Vagina (tissue), 2 donors: ENCODE measurements at regions not wholly inside any gene's neighbourhood (a gene's known extent, or its start where the extent isn't known, plus 50 kb on each side); places are given as distances from the start of the nearest gene placed in this dataset.

ENCODE experiments used
- POLR2A ChIP-seq, 2 donors: fragments of 450-650 bp; IDR thresholded peaks; one replicate each; pipeline ENCODE4 v1.6.1; 2017; ENCODE audit warnings: antibody characterized with exemption in 2 of 2, mild to moderate bottlenecking in 2 of 2, moderate library complexity in 2 of 2
- POLR2AphosphoS5 ChIP-seq, 2 donors: sonication (generic); formaldehyde crosslinking; IDR thresholded peaks; one replicate each; pipeline ENCODE4 v1.9.0; 2017; ENCODE audit warnings: antibody characterized with exemption in 2 of 2, mild to moderate bottlenecking in 2 of 2, low read depth in 1 of 2; ENCODE audit not compliant: insufficient read depth in 1 of 2

DNA sequence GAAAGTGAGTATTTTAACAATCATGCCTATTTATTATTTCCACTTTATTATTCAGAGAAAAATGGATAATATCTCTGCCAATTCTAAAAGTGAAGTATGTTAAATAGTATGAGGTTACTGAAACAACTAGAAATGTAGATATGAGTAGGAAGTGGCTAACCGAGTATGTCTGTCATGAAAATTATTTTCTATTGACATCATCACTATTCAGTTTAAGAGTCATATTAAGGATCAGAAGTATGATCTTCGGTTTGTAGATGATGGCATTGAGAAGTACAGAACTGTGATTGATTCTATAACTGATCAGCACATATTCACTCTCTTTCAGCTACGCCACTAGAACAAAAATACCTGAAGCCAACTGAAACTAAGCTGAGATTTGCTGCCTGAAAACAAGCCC is 146.4 kb upstream of the SLITRK5 start:
- TF ChIP-seq POLR2AphosphoS5 (IDR thresholded peaks at IDR 0.05; ENCODE audit: insufficient read depth in 1 of 2, low read depth in 1 of 2) = no peak
- no peak for TF ChIP-seq POLR2A (IDR thresholded peaks at IDR 0.05)
